Liver (tissue), 8 donors: ENCODE measurements at regions not wholly inside any gene's neighbourhood (a gene's known extent, or its start where the extent isn't known, plus 50 kb on each side); places are given as distances from the start of the nearest gene placed in this dataset.

Experiments
- DNase-seq: peaks from one replicate; pipeline ENCODE4 v3.0.0-alpha.2; 2017; ENCODE audit warnings: low spot score
- H3K27ac ChIP-seq, 2 donors: one replicate each; pipeline ENCODE4 v1.7.0; 2013; ENCODE audit warnings: inconsistent platforms in 2 of 2, low read length in 2 of 2, control low read depth in 1 of 2, low read depth in 1 of 2, mild to moderate bottlenecking in 1 of 2
- H3K27me3 ChIP-seq, 4 donors: one replicate each; pipeline versions ENCODE4 v1.6.1 to v1.7.0; 2013; ENCODE audit warnings: low read length in 3 of 4, inconsistent platforms in 1 of 4, mild to moderate bottlenecking in 1 of 4, moderate library complexity in 1 of 4; ENCODE audit not compliant: control insufficient read depth in 4 of 4, insufficient read depth in 4 of 4
- H3K36me3 ChIP-seq, 4 donors: one replicate each; pipeline versions ENCODE4 v1.6.1 to v1.7.0; 2013; ENCODE audit warnings: low read length in 3 of 4, mild to moderate bottlenecking in 3 of 4, low read depth in 1 of 4, moderate library complexity in 1 of 4; ENCODE audit not compliant: control insufficient read depth in 4 of 4, insufficient read depth in 3 of 4
- H3K4me1 ChIP-seq, 4 donors: one replicate each; pipeline versions ENCODE4 v1.6.1 to v1.7.0; 2013; ENCODE audit warnings: low read length in 3 of 4, mild to moderate bottlenecking in 3 of 4, moderate library complexity in 1 of 4; ENCODE audit not compliant: control insufficient read depth in 4 of 4, insufficient read depth in 4 of 4
- H3K4me3 ChIP-seq, 3 donors: one replicate each; pipeline versions ENCODE4 v1.6.1 to v1.7.0; 2013; ENCODE audit warnings: low read length in 3 of 3, control low read depth in 1 of 3, low read depth in 1 of 3, mild to moderate bottlenecking in 1 of 3
- H3K9ac ChIP-seq, 2 donors: one replicate each; pipeline ENCODE4 v1.7.0; 2013; ENCODE audit warnings: low read length in 2 of 2, mild to moderate bottlenecking in 2 of 2, moderate library complexity in 2 of 2, control low read depth in 1 of 2, low read depth in 1 of 2
- H3K9me3 ChIP-seq, 4 donors: one replicate each; pipeline versions ENCODE4 v1.6.1 to v1.7.0; 2013; ENCODE audit warnings: low read length in 3 of 4; ENCODE audit not compliant: control insufficient read depth in 4 of 4
- EGR1 ChIP-seq, 2 donors: IDR thresholded peaks; 2 replicates each; pipeline ENCODE4 v1.6.1; 2016 to 2018; ENCODE audit warnings: antibody characterized with exemption in 2 of 2, low read depth in 2 of 2
- FOXA2 ChIP-seq: IDR thresholded peaks from 2 replicates; pipeline ENCODE4 v1.6.1; 2016; ENCODE audit warnings: antibody characterized with exemption
- GABPA ChIP-seq, 2 donors: IDR thresholded peaks in 1 of 2; conservative IDR thresholded peaks in 1 of 2; 2 replicates each; pipeline ENCODE4 v1.6.1; 2016; ENCODE audit warnings: antibody characterized with exemption in 2 of 2, mild to moderate bottlenecking in 1 of 2, moderate library complexity in 1 of 2
- HNF4A ChIP-seq, 2 donors: conservative IDR thresholded peaks; 2 replicates each; pipeline ENCODE4 v1.6.1; 2016; ENCODE audit warnings: antibody characterized with exemption in 2 of 2, mild to moderate bottlenecking in 2 of 2
- JUND ChIP-seq, 2 donors: IDR thresholded peaks; 2 replicates each; pipeline ENCODE4 v1.6.1; 2016; ENCODE audit warnings: antibody characterized with exemption in 2 of 2
- NR2F2 ChIP-seq: IDR thresholded peaks from 2 replicates; pipeline ENCODE4 v1.6.1; 2016; ENCODE audit warnings: antibody characterized with exemption
- RAD21 ChIP-seq, 2 donors: IDR thresholded peaks; 2 replicates each; pipeline ENCODE4 v1.6.1; 2016; ENCODE audit warnings: antibody characterized with exemption in 2 of 2, mild to moderate bottlenecking in 2 of 2
- SP1 ChIP-seq: IDR thresholded peaks from 2 replicates; pipeline ENCODE4 v1.6.1; 2018; ENCODE audit warnings: antibody characterized with exemption, mild to moderate bottlenecking
- TAF1 ChIP-seq: conservative IDR thresholded peaks from 2 replicates; pipeline ENCODE4 v1.6.1; 2016; ENCODE audit warnings: antibody characterized with exemption, mild to moderate bottlenecking
- YY1 ChIP-seq: IDR thresholded peaks from 2 replicates; pipeline ENCODE4 v1.6.1; 2016; ENCODE audit warnings: antibody characterized with exemption, mild to moderate bottlenecking
- WGBS: extraction: QIAGEN DNeasy Blood & Tissue Kit; methylation state at CpG from one replicate; pipeline ENCODE4 v1.1.7; 2013; 5-methylcytosine and 5-hydroxymethylcytosine counted together
- TF ChIP-seq, protein P1 (sequence below): IDR thresholded peaks from 2 replicates; pipeline ENCODE4 v1.6.1; 2016; ENCODE audit warnings: antibody characterized with exemption
- TF ChIP-seq, protein P2 (sequence below): fragments of 150-350 bp; IDR thresholded peaks from 2 replicates; pipeline ENCODE4 v1.5.1; 2017; ENCODE audit warnings: improper control_type of control experiment, low read depth, low read length; ENCODE audit not compliant: missing input control
- TF ChIP-seq, protein P3 (sequence below): IDR thresholded peaks from 2 replicates; pipeline ENCODE4 v1.6.1; 2016; ENCODE audit warnings: antibody characterized with exemption
- TF ChIP-seq, protein P4 (sequence below): IDR thresholded peaks from 2 replicates; pipeline ENCODE4 v1.6.1; 2016; ENCODE audit warnings: antibody characterized with exemption
- donor health status: healthy.
- donor health status: healthy.
- donor health status: healthy.
- donor health status: healthy.
- donor health status: healthy.

DNA sequence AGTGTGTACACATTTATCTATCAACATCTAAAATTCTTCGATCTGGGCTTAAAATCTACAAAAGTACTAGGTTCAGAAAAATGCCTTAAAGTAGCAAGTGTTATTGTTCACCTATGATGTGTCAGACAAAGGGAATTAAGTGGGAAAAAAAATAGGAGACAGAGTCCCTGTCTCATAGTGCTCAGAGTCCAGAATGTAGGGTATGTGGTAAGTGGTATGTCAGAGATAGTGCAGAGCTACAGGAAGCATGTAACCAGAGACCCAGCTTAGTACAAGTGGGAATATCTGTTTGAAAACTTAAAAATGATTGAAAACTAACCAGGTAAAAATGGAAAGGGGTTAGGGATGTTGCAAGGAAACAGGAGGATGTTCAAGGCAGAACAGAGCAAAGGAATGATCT is 482.8 kb downstream of the ELAVL2 start:
- Histone ChIP-seq H3K9ac (no peak overlapping the region), H3K4me1 (peaks cover 0 to 29% (median 20%) of the 10 kb centered on the region in 4 donors), H3K27me3 (no peaks in the 10 kb centered on the region), H3K36me3 (no peaks in the 10 kb centered on the region), H3K27ac (peak overlapping the region; percentile 77 to 89), H3K4me3 (no peak overlapping the region), H3K9me3 (no peaks in the 10 kb centered on the region)
- TF ChIP-seq HNF4A (conservative IDR thresholded peaks at IDR 0.05) (peak in 1 of 2 donors; percentile 35), TAF1 (no peak)
- 44% methylated on average over 1 of the region's 1 CpG for WGBS
- no peak for DNase-seq

DNA sequence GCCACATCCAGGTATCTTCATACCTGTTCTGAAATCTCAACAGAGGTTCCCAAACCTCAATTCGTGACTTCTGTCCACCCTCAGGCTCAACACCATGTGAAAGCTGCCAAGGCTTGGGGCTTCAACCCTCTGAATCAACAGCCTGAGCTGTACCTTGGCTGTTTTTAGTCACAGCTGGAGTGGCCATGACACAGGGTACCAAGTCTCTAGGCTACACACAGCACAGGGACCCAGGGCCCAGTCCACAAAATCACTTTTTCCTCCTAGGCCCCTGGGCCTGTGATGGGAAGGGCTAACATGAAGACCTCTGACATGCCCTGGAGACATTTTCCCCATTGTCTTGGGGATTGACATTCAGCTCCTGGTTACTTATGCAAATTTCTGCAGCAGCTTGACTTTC is 464.9 kb downstream of the ELAVL2 start:
- Histone ChIP-seq H3K9me3 (no peaks in the 10 kb centered on the region), H3K4me3 (no peak overlapping the region), H3K27ac (no peak overlapping the region), H3K27me3 (no peaks in the 10 kb centered on the region), H3K36me3 (no peaks in the 10 kb centered on the region), H3K9ac (no peak overlapping the region), H3K4me1 (no peaks in the 10 kb centered on the region)
- no peak for DNase-seq
- WGBS = 86% methylated on average over 1 of the region's 1 CpG
- TF ChIP-seq EGR1 (IDR thresholded peaks at IDR 0.05; ENCODE audit: low read depth in 2 of 2) (no peak), FOXA2 (no peak), HNF4A (conservative IDR thresholded peaks at IDR 0.05) (no peak), RAD21 (IDR thresholded peaks at IDR 0.05) (no peak), NR2F2 (no peak), GABPA (IDR thresholded peaks at IDR 0.05 in 1 of 2, conservative IDR thresholded peaks at IDR 0.05 in 1 of 2) (no peak), SP1 (no peak), TAF1 (no peak), JUND (IDR thresholded peaks at IDR 0.05) (no peak)
- TF ChIP-seq, protein P1, sequence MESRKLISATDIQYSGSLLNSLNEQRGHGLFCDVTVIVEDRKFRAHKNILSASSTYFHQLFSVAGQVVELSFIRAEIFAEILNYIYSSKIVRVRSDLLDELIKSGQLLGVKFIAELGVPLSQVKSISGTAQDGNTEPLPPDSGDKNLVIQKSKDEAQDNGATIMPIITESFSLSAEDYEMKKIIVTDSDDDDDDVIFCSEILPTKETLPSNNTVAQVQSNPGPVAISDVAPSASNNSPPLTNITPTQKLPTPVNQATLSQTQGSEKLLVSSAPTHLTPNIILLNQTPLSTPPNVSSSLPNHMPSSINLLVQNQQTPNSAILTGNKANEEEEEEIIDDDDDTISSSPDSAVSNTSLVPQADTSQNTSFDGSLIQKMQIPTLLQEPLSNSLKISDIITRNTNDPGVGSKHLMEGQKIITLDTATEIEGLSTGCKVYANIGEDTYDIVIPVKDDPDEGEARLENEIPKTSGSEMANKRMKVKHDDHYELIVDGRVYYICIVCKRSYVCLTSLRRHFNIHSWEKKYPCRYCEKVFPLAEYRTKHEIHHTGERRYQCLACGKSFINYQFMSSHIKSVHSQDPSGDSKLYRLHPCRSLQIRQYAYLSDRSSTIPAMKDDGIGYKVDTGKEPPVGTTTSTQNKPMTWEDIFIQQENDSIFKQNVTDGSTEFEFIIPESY = no peak
- TF ChIP-seq, protein P2, sequence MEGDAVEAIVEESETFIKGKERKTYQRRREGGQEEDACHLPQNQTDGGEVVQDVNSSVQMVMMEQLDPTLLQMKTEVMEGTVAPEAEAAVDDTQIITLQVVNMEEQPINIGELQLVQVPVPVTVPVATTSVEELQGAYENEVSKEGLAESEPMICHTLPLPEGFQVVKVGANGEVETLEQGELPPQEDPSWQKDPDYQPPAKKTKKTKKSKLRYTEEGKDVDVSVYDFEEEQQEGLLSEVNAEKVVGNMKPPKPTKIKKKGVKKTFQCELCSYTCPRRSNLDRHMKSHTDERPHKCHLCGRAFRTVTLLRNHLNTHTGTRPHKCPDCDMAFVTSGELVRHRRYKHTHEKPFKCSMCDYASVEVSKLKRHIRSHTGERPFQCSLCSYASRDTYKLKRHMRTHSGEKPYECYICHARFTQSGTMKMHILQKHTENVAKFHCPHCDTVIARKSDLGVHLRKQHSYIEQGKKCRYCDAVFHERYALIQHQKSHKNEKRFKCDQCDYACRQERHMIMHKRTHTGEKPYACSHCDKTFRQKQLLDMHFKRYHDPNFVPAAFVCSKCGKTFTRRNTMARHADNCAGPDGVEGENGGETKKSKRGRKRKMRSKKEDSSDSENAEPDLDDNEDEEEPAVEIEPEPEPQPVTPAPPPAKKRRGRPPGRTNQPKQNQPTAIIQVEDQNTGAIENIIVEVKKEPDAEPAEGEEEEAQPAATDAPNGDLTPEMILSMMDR = no peak
- TF ChIP-seq, protein P3, sequence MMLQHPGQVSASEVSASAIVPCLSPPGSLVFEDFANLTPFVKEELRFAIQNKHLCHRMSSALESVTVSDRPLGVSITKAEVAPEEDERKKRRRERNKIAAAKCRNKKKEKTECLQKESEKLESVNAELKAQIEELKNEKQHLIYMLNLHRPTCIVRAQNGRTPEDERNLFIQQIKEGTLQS = no peak
- TF ChIP-seq, protein P4, sequence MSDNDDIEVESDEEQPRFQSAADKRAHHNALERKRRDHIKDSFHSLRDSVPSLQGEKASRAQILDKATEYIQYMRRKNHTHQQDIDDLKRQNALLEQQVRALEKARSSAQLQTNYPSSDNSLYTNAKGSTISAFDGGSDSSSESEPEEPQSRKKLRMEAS = no peak

DNA sequence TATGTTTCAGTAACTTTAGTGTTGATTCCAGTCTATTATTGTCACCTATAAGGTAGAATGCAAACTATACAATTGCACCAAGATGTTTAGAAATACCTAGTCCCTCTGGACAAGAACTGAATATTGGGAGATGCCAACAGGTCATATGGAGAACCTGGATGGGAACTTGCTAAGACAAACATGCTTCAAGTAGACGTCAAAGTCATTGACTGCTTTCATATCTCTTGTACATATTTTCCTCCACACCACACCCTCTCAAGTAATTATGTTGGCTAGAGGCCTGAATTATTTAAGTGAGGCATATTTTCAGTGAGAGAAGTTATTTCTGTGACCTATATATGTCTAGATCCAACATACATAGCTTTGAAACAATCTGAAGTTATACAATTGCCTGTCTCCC is 453.3 kb downstream of the ELAVL2 start:
- Histone ChIP-seq H3K27me3 (no peaks in the 10 kb centered on the region), H3K27ac (no peak overlapping the region), H3K4me1 (no peaks in the 10 kb centered on the region), H3K9ac (no peak overlapping the region), H3K4me3 (no peak overlapping the region), H3K36me3 (no peaks in the 10 kb centered on the region), H3K9me3 (no peaks in the 10 kb centered on the region)
- no peak for DNase-seq
- TF ChIP-seq, protein P2 = no peak
- TF ChIP-seq, protein P4 = no peak
- TF ChIP-seq, protein P3 = no peak
- no peak for TF ChIP-seq YY1
- no peak for TF ChIP-seq RAD21 (IDR thresholded peaks at IDR 0.05)
- 49% methylated on average over 1 of the region's 1 CpG for WGBS
